ENCODE measurements at regions not wholly inside any gene's neighbourhood (a gene's known extent, or its start where the extent isn't known, plus 50 kb on each side); places are given as distances from the start of the nearest gene placed in this dataset.

- FAIRE-seq: no peak
- no peak for DNase-seq (ENCODE audit: low spot score)
Measured at GRCh38 chr2:174668075-174668474, 70.5 kb upstream of the WIPF1 start.

- no peak for FAIRE-seq
- no peak for DNase-seq (ENCODE audit: low spot score)
Measured at GRCh38 chr2:174667250-174667860, 69.8 kb upstream of the WIPF1 start.

DNA sequence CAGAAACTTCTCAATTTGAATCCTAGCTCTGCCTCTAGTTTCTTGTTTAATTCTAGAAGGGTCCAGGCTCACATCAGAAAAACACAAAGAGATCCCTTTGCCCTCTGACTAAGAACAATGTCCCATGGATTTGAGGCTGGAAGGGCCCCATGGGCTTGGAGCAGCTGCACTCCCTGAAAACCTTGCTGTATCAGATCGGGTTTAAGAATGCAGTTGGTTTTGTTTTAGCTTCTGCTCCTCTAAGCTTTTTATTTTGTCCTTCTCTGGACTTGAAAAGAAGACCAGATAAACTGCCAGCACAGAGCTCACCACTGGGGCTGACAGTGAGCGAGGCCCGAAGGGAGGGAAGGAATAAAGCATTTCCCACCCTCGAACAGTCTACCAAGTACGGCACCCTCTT, 69.2 kb upstream of the WIPF1 start:
- FAIRE-seq (no peak), DNase-seq (ENCODE audit: low spot score) (no peak)

GRCh38 chr2:174666312-174666711, 68.7 kb upstream of the WIPF1 start:
- FAIRE-seq: no peak
- no peak for DNase-seq (ENCODE audit: low spot score)

DNA sequence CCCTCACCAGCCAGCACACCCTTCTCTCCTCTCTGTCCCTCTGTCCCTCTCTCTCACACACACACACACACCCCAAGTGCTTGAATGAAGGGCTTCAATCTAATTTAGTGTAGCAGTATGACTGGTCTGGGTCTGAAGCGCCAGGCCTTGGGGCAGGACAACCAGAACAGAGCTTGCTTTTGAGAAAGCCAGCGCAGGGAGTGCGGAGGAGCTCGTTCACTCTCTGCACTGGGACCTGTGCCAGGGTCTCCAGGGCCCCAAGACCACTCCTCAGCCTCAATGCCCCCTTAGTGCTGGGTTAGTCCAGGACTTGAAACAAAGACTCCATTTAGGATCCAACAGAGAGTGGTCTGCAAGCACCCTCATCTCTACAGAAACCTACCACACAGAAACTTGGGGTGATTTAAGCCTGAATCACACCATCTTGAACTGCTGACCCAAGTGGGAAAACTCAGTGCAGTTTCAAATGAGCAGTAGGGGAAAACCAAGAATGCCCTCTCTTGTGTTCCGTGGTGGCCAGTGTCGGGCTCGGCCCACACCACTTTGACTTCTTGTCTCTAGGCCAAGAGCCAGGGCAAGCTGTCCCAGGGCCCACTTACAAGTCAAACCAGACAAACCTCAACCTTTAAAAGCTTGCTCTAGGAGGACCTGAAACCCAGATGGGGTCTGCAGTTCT, 66.6 kb upstream of the WIPF1 start:
- no peak for FAIRE-seq
- no peak for DNase-seq (ENCODE audit: low spot score)

GRCh38 chr2:174663550-174663949, 65.9 kb upstream of the WIPF1 start:
- no peak for DNase-seq (ENCODE audit: low spot score)
- FAIRE-seq: no peak

GRCh38 chr2:174662859-174663258, 65.3 kb upstream of the WIPF1 start:
- no peak for FAIRE-seq
- DNase-seq (ENCODE audit: low spot score): no peak

GRCh38 chr2:174662459-174662858, 64.9 kb upstream of the WIPF1 start:
- DNase-seq (ENCODE audit: low spot score) (peak; percentile 54), FAIRE-seq (peak; percentile 69)

- DNase-seq (ENCODE audit: low spot score) (no peak), FAIRE-seq (no peak)
Measured at GRCh38 chr2:174660984-174661675, 63.5 kb upstream of the WIPF1 start.

DNA sequence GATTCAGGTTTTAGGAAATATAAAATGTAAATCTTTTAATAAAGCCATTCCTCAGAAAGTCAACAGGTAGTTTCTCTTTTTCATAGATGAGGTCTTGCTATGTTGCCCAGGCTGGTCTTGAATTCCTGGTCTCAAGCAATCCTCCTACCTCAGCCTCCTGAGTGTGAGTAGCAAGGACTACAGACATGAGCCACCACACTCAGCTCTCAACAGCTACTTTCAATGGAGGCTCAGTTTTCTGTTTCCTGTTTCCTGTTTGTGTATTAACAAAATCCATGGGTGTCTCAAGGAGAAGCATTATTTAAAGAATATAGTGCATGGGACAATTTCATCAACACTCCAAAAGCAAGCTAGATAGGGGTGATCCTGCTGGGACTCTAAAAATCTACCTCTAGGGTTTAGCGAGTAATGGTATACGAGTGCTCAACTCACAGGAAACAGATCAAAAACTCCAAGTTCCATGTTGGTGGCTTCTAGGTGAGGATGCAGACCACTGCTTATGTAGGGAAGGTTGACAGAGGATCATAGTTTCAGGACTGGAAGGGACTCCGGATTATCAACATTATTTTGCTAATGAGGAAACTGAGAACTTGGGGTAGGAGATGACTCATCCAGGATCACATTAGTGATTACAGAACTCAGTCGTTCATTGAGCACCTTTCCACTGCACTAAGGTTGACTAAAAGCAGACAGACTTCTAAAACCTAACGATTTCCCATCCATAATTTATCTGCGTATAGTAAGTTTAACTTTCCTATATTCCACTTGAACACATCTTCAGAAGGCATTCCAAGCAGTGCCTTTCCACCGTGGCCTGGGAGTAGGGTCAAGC, 61.7 kb upstream of the WIPF1 start:
- no peak for FAIRE-seq
- no peak for DNase-seq (ENCODE audit: low spot score)

DNA sequence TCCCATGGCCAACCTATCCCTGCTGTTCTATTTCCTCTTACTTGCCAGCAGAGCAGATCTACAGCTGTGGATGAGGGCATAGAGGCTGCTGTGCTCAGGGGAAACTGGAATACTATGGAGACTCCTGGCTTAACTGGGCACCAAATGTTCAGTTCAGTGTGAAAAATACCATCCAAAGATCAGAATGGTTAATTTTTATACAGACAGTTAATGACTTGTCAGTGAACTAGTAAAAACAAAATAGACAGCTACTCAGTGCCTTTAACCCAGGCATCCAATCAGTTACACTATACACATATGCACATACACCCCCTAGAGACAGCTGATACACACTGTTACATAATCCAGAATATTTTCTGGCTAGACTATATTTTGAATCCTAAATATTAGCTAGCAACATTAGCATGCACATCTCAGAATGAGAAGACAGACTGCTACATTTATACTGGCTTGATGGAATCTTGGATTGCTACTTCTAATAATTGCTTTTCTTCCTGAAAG, 59.1 kb upstream of the WIPF1 start:
- DNase-seq (ENCODE audit: low spot score) (no peak), FAIRE-seq (no peak)

DNA sequence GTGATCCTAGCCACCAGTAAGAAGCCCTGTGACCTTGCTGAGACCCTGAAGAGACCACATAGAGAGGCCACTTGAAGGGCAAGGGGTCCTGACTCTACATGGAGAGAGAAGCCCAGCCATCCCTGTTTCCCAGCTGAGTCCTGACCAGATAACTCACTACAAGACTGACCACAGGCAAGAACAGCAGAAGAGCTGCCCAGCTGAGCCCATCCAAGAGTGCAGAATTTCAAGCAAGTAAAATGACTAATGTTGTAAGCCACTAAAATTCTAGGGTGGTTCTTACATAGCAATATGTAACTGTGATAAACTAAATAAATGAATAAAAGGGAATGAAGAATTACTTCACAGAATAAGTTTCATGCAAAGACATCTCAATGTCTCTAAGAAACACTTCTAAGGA, 58.4 kb upstream of the WIPF1 start:
- FAIRE-seq (no peak), DNase-seq (ENCODE audit: low spot score) (no peak)

GRCh38 chr2:174654419-174654941, 56.9 kb upstream of the WIPF1 start:
- FAIRE-seq (no peak), DNase-seq (ENCODE audit: low spot score) (no peak)

- DNase-seq (ENCODE audit: low spot score): no peak
- no peak for FAIRE-seq
Measured at GRCh38 chr2:174648896-174649295, 51.3 kb upstream of the WIPF1 start.
